ENCODE measurements at regions not wholly inside any gene's neighbourhood (a gene's known extent, or its start where the extent isn't known, plus 50 kb on each side); places are given as distances from the start of the nearest gene placed in this dataset.

- no peak for TF ChIP-seq MAX (IDR thresholded peaks at IDR 0.05)
- no peak for TF ChIP-seq RAD21 (IDR thresholded peaks at IDR 0.05; ENCODE audit: low read depth)
- TF ChIP-seq, protein P1, sequence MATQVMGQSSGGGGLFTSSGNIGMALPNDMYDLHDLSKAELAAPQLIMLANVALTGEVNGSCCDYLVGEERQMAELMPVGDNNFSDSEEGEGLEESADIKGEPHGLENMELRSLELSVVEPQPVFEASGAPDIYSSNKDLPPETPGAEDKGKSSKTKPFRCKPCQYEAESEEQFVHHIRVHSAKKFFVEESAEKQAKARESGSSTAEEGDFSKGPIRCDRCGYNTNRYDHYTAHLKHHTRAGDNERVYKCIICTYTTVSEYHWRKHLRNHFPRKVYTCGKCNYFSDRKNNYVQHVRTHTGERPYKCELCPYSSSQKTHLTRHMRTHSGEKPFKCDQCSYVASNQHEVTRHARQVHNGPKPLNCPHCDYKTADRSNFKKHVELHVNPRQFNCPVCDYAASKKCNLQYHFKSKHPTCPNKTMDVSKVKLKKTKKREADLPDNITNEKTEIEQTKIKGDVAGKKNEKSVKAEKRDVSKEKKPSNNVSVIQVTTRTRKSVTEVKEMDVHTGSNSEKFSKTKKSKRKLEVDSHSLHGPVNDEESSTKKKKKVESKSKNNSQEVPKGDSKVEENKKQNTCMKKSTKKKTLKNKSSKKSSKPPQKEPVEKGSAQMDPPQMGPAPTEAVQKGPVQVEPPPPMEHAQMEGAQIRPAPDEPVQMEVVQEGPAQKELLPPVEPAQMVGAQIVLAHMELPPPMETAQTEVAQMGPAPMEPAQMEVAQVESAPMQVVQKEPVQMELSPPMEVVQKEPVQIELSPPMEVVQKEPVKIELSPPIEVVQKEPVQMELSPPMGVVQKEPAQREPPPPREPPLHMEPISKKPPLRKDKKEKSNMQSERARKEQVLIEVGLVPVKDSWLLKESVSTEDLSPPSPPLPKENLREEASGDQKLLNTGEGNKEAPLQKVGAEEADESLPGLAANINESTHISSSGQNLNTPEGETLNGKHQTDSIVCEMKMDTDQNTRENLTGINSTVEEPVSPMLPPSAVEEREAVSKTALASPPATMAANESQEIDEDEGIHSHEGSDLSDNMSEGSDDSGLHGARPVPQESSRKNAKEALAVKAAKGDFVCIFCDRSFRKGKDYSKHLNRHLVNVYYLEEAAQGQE (IDR thresholded peaks at IDR 0.05; ENCODE audit: low read depth): no peak
- TF ChIP-seq TEAD4 (IDR thresholded peaks at IDR 0.05): no peak
- TF ChIP-seq EGR1 (IDR thresholded peaks at IDR 0.05): no peak
- TF ChIP-seq CEBPB (IDR thresholded peaks at IDR 0.05): no peak
- no peak for TF ChIP-seq CREB1 (IDR thresholded peaks at IDR 0.05; ENCODE audit: low read depth)
These were observed 573.8 kb upstream of the CDH9 start for GRCh38 chr5:27612161-27612560.

Data from Ishikawa (cell line).